WTC11 (cell line): ENCODE measurements at regions not wholly inside any gene's neighbourhood (a gene's known extent, or its start where the extent isn't known, plus 50 kb on each side); places are given as distances from the start of the nearest gene placed in this dataset.

ENCODE experiments used
- ATAC-seq: fragments of 200-7000 bp; cut with Tn5 transposase; 2 replicates; pipeline ENCODE4 v1.10.0; 2021; ENCODE audit warnings: mild to moderate bottlenecking, moderate library complexity
- CTCF ChIA-PET: fragments of 300-600 bp; sonication (Branson Sonifier 250); formaldehyde crosslinking; loops from one replicate; lab custom pipeline; 2021; ENCODE audit warnings: antibody characterized with exemption; lab: Charles Lee
- POLR2A ChIA-PET: fragments of 350-600 bp; sonication (Branson Sonifier 250); formaldehyde crosslinking; loops from one replicate; lab custom pipeline; 2021; ENCODE audit warnings: antibody characterized with exemption; lab: Charles Lee
- DNase-seq: peaks from one replicate; pipeline ENCODE4 v3.0.0; 2021; ENCODE audit warnings: low spot score
- H3K27ac Mint-ChIP-seq: 2 replicates; pipeline ENCODE4 v1.8.0; 2021; ENCODE audit warnings: mixed read lengths
- H3K27me3 Mint-ChIP-seq: 2 replicates; pipeline ENCODE4 v1.8.0; 2021; ENCODE audit warnings: low read depth, mild to moderate bottlenecking, moderate library complexity, mixed read lengths
- H3K36me3 Mint-ChIP-seq: 2 replicates; pipeline ENCODE4 v1.8.0; 2021; ENCODE audit warnings: mixed read lengths
- H3K4me1 Mint-ChIP-seq: 2 replicates; pipeline ENCODE4 v1.8.0; 2022; ENCODE audit warnings: mixed read lengths
- H3K4me3 Mint-ChIP-seq: 2 replicates; pipeline ENCODE4 v1.8.0; 2021; ENCODE audit warnings: mild to moderate bottlenecking, moderate library complexity, mixed read lengths
- H3K9me3 Mint-ChIP-seq: 2 replicates; pipeline ENCODE4 v1.8.0; 2021; ENCODE audit warnings: mixed read lengths
- ATF2 ChIP-seq: sonication (generic); formaldehyde crosslinking; IDR thresholded peaks from 2 replicates; pipeline ENCODE4 v1.8.1; 2022; ENCODE audit warnings: low read depth, missing genetic modification reagents, borderline replicate concordance
- ATF3 ChIP-seq: sonication (generic); formaldehyde crosslinking; conservative IDR thresholded peaks from 2 replicates; pipeline ENCODE4 v1.8.1; 2022; ENCODE audit warnings: mild to moderate bottlenecking, missing genetic modification reagents
- ATF6 ChIP-seq: sonication (generic); formaldehyde crosslinking; IDR thresholded peaks from 2 replicates; pipeline ENCODE4 v1.8.1; 2023; ENCODE audit warnings: mild to moderate bottlenecking, missing genetic modification reagents
- CBFB ChIP-seq: sonication (generic); formaldehyde crosslinking; IDR thresholded peaks from 2 replicates; pipeline ENCODE4 v1.8.1; 2022; ENCODE audit warnings: mild to moderate bottlenecking, low read depth, missing genetic modification reagents
- CDX4 ChIP-seq: fragments of 250-450 bp; sonication (Bioruptor Pico); IDR thresholded peaks from 2 replicates; pipeline ENCODE4 v1.9.0; 2021; ENCODE audit warnings: moderate library complexity, mild to moderate bottlenecking, inconsistent platforms, borderline replicate concordance
- CREB1 ChIP-seq: sonication (generic); formaldehyde crosslinking; IDR thresholded peaks from 2 replicates; pipeline ENCODE4 v1.8.0; 2023; ENCODE audit warnings: mild to moderate bottlenecking, missing genetic modification reagents
- EMX1 ChIP-seq: fragments of 250-450 bp; sonication (Bioruptor Pico); IDR thresholded peaks from 2 replicates; pipeline ENCODE4 v1.8.0; 2021; ENCODE audit warnings: mild to moderate bottlenecking
- HMGA2 ChIP-seq: fragments of 250-450 bp; sonication (Bioruptor Pico); IDR thresholded peaks from 2 replicates; pipeline ENCODE4 v1.4.0; 2021; ENCODE audit warnings: mild to moderate bottlenecking, moderate library complexity
- IRF2 ChIP-seq: sonication (generic); formaldehyde crosslinking; IDR thresholded peaks from 2 replicates; pipeline ENCODE4 v1.8.0; 2022; ENCODE audit warnings: low read depth, missing genetic modification reagents, borderline replicate concordance
- NFATC4 ChIP-seq: fragments of 250-450 bp; sonication (Bioruptor Pico); IDR thresholded peaks from 2 replicates; pipeline ENCODE4 v1.9.0; 2021; ENCODE audit warnings: mild to moderate bottlenecking
- NR1H2 ChIP-seq: sonication (generic); formaldehyde crosslinking; IDR thresholded peaks from 2 replicates; pipeline ENCODE4 v1.9.0; 2021; ENCODE audit warnings: mild to moderate bottlenecking, moderate library complexity, missing genetic modification reagents
- NR2C2 ChIP-seq: sonication (generic); formaldehyde crosslinking; IDR thresholded peaks from 2 replicates; pipeline ENCODE4 v1.8.0; 2022; ENCODE audit warnings: mild to moderate bottlenecking, missing genetic modification reagents
- PREB ChIP-seq: sonication (generic); formaldehyde crosslinking; IDR thresholded peaks from 2 replicates; pipeline ENCODE4 v1.8.1; 2022; ENCODE audit warnings: mild to moderate bottlenecking, missing genetic modification reagents, moderate library complexity, borderline replicate concordance
- PRRX2 ChIP-seq: fragments of 250-450 bp; sonication (Bioruptor Pico); IDR thresholded peaks from 2 replicates; pipeline ENCODE4 v1.8.0; 2021; ENCODE audit warnings: mild to moderate bottlenecking
- SMAD3 ChIP-seq: sonication (generic); formaldehyde crosslinking; IDR thresholded peaks from 2 replicates; pipeline ENCODE4 v1.8.0; 2022; ENCODE audit warnings: missing genetic modification reagents, mild to moderate bottlenecking, borderline replicate concordance
- TEAD1 ChIP-seq: sonication (generic); formaldehyde crosslinking; IDR thresholded peaks from 2 replicates; pipeline ENCODE4 v1.8.0; 2022; ENCODE audit warnings: mild to moderate bottlenecking, missing genetic modification reagents
- ZNF138 ChIP-seq: sonication (generic); formaldehyde crosslinking; conservative IDR thresholded peaks from 2 replicates; pipeline ENCODE4 v1.8.1; 2022; ENCODE audit warnings: mild to moderate bottlenecking, moderate library complexity, missing genetic modification reagents
- ZNF425 ChIP-seq: fragments of 250-450 bp; sonication (Bioruptor Pico); conservative IDR thresholded peaks from 2 replicates; pipeline ENCODE4 v1.9.0; 2021; ENCODE audit warnings: mild to moderate bottlenecking
- ZNF532 ChIP-seq: fragments of 250-450 bp; sonication (Bioruptor Pico); IDR thresholded peaks from 2 replicates; pipeline ENCODE4 v1.9.0; 2021; ENCODE audit warnings: mild to moderate bottlenecking, borderline replicate concordance

- TF ChIP-seq ZNF425 (CRISPR knock-in tag) (no peak), TEAD1 (CRISPR knock-in tag) (no peak), NFATC4 (CRISPR knock-in tag) (no peak), PRRX2 (CRISPR knock-in tag) (no peak), NR1H2 (CRISPR knock-in tag) (no peak), ZNF138 (no peak)
- TF ChIP-seq, all 79 proteins: peak for 0
Measured at GRCh38 chr12:109656743-109657142, 56.9 kb upstream of the FAM222A start (continued).

- POLR2A ChIA-PET: no interaction called here
- TF ChIP-seq CDX4: no peak
- TF ChIP-seq ZNF532 (CRISPR knock-in tag): no peak
- TF ChIP-seq ATF3: no peak
- TF ChIP-seq IRF2 (CRISPR knock-in tag): no peak
- TF ChIP-seq ATF2 (CRISPR knock-in tag): no peak
- TF ChIP-seq CREB1: no peak
- no peak for TF ChIP-seq CBFB (CRISPR knock-in tag)
- no peak for TF ChIP-seq NFATC4 (CRISPR knock-in tag)
- no peak for TF ChIP-seq PREB (CRISPR knock-in tag)
- TF ChIP-seq NR2C2: no peak
- TF ChIP-seq SMAD3 (CRISPR knock-in tag): no peak
- no peak for TF ChIP-seq ATF6 (CRISPR knock-in tag)
- no peak for TF ChIP-seq EMX1
- no peak for TF ChIP-seq HMGA2
- H3K36me3 Mint-ChIP-seq: no peaks in the 10 kb centered on the region
- CTCF ChIA-PET: no interaction called here
- no peaks in the 10 kb centered on the region for H3K4me1 Mint-ChIP-seq
- H3K27me3 Mint-ChIP-seq: peaks cover 3% of the 10 kb centered on the region; the same call in 1 of the 2 replicates
- H3K27ac Mint-ChIP-seq: no peak overlapping the region
- DNase-seq: no peak
- no peak for ATAC-seq
- H3K9me3 Mint-ChIP-seq: no peaks in the 10 kb centered on the region
- no peak overlapping the region for H3K4me3 Mint-ChIP-seq
Measured at GRCh38 chr12:109663795-109664194, 49.8 kb upstream of the FAM222A start.
